Gastroesophageal sphincter (tissue), 3 donors: ENCODE measurements at regions not wholly inside any gene's neighbourhood (a gene's known extent, or its start where the extent isn't known, plus 50 kb on each side); places are given as distances from the start of the nearest gene placed in this dataset.

Source experiments
- CTCF ChIP-seq, 4 experiments: fragments of 200-600 bp in 2 of 4; fragments of 450-650 bp in 2 of 4; sonication (generic) in 1 of 4; IDR thresholded peaks; one replicate each; pipeline ENCODE4 v1.5.1; 2017 to 2019; ENCODE audit warnings: antibody characterized with exemption in 4 of 4, mild to moderate bottlenecking in 2 of 4, moderate library complexity in 2 of 4
- POLR2A ChIP-seq, 2 donors: fragments of 450-650 bp; IDR thresholded peaks; one replicate each; pipeline ENCODE4 v1.6.1; 2017; ENCODE audit warnings: antibody characterized with exemption in 2 of 2, mild to moderate bottlenecking in 2 of 2, moderate library complexity in 1 of 2

- TF ChIP-seq CTCF (IDR thresholded peaks at IDR 0.05), result no peak
- no peak for TF ChIP-seq POLR2A (IDR thresholded peaks at IDR 0.05)
Measured at GRCh38 chr18:8937160-8938094, 165.1 kb upstream of the NDUFV2 start.
